Endodermal cell (in vitro differentiated cells): ENCODE measurements at regions not wholly inside any gene's neighbourhood (a gene's known extent, or its start where the extent isn't known, plus 50 kb on each side); places are given as distances from the start of the nearest gene placed in this dataset.
"Not testable (repeated sequence)": the region's sequence is repeated elsewhere in the genome, so short reads cannot be mapped to it uniquely, and the experiment has no call there.

Experiments used
- DNase-seq: peaks from one replicate; pipeline ENCODE4 v3.0.0-alpha.2; 2017
- H3K27ac ChIP-seq: 2 replicates; pipeline ENCODE4 v1.5.1; 2013; ENCODE audit warnings: mild to moderate bottlenecking, low read depth, low read length, moderate library complexity
- H3K27me3 ChIP-seq: 2 replicates; pipeline ENCODE4 v1.6.1; 2013; ENCODE audit warnings: mild to moderate bottlenecking, low read length, moderate library complexity; ENCODE audit not compliant: insufficient read depth, control insufficient read depth, poor library complexity, severe bottlenecking
- H3K36me3 ChIP-seq: 2 replicates; pipeline ENCODE4 v1.7.0; 2013; ENCODE audit warnings: mild to moderate bottlenecking, low read length, moderate library complexity; ENCODE audit not compliant: control insufficient read depth, insufficient read depth
- H3K4me1 ChIP-seq: one replicate; pipeline ENCODE4 v1.7.0; 2013; ENCODE audit warnings: low read length; ENCODE audit not compliant: control insufficient read depth, insufficient read depth
- H3K4me3 ChIP-seq: 2 replicates; pipeline ENCODE4 v1.5.1; 2013; ENCODE audit warnings: mild to moderate bottlenecking, low read length, moderate library complexity
- H3K9ac ChIP-seq: 2 replicates; pipeline ENCODE4 v1.6.1; 2013; ENCODE audit warnings: mild to moderate bottlenecking, low read length, moderate library complexity; ENCODE audit not compliant: poor library complexity, severe bottlenecking; ENCODE audit errors: extremely low read depth
- H3K9me3 ChIP-seq: 2 replicates; pipeline ENCODE4 v1.6.1; 2013; ENCODE audit warnings: mild to moderate bottlenecking, low read length, moderate library complexity; ENCODE audit not compliant: control insufficient read depth
- H3K27ac Mint-ChIP-seq: 2 replicates; pipeline ENCODE4 v1.8.0; 2020; ENCODE audit warnings: mixed read lengths
- H3K27me3 Mint-ChIP-seq: 2 replicates; pipeline ENCODE4 v1.8.0; 2021; ENCODE audit warnings: mild to moderate bottlenecking, mixed read lengths; ENCODE audit not compliant: insufficient read depth
- H3K36me3 Mint-ChIP-seq: 2 replicates; pipeline ENCODE4 v1.8.0; 2020; ENCODE audit warnings: low read depth, mixed read lengths
- H3K4me1 Mint-ChIP-seq: 2 replicates; pipeline ENCODE4 v1.8.0; 2020; ENCODE audit warnings: mixed read lengths
- H3K4me3 Mint-ChIP-seq: 2 replicates; pipeline ENCODE4 v1.8.0; 2020; ENCODE audit warnings: mild to moderate bottlenecking, moderate library complexity, mixed read lengths
- H3K9me3 Mint-ChIP-seq: 2 replicates; pipeline ENCODE4 v1.8.0; 2020; ENCODE audit warnings: mild to moderate bottlenecking, mixed read lengths
- WGBS, 2 experiments: methylation state at CpG; one replicate each; pipeline versions ENCODE4 v1.1.5 to v1.1.7; 2013; ENCODE audit warnings: missing lambda C conversion rate in 2 of 2, mixed read lengths in 1 of 2; ENCODE audit not compliant: insufficient coverage in 1 of 2, insufficient read length in 1 of 2; 5-methylcytosine and 5-hydroxymethylcytosine counted together
- TF ChIP-seq, protein P1 (sequence below): fragments of 200-600 bp; sonication (generic); conservative IDR thresholded peaks from 2 replicates; pipeline ENCODE4 v1.5.0; 2021; ENCODE audit warnings: antibody characterized with exemption, mild to moderate bottlenecking

DNA sequence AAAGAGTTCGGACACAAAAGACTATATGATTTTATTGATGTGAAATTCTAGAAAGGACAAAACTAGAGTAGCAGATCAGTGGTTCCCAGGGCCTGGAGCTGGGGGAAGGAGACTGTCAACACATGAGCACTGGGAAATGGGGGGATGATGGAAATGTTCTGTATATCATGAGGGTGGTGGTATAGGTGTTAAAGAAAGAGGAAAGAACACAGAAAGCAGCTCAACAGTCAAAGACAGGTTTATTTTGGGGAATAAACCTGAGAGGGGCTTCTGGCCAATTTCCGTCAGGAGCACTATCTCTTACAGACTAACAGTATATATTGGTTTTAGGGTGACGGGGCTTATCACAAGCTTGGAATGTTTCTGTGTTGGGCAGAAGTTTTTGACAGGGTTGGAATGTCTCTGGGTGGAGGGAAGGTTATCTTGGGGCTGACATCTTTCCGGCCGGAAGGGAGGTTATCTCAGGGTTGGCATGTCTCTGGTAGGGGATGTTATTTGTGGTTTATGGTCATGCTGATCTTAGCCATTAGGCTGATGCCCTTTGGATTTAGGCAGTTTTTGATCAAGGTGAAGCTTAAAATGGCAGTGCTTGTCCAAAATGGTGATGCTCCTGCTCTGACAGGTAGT lies 254.6 kb upstream of the NRP1 start:
- H3K4me1 ChIP-seq, result no peaks in the 10 kb centered on the region
- H3K36me3 Mint-ChIP-seq, result peaks cover 4% of the 10 kb centered on the region
- H3K9me3 ChIP-seq, result peaks cover 17% of the 10 kb centered on the region
- no peaks in the 10 kb centered on the region for H3K36me3 ChIP-seq
- WGBS, 2 experiments, result 92% methylated on average over 5 of the region's 5 CpGs; no CpG with 5 or more reads in 1 of the 2 experiments
- peaks cover 19% of the 10 kb centered on the region for H3K27me3 ChIP-seq
- H3K27me3 Mint-ChIP-seq, result peaks cover 17% of the 10 kb centered on the region
- no peak overlapping the region for H3K4me3 Mint-ChIP-seq
- H3K9ac ChIP-seq, result no peak overlapping the region
- H3K27ac Mint-ChIP-seq, result no peak overlapping the region
- DNase-seq, result no peak
- no peak overlapping the region for H3K27ac ChIP-seq
- TF ChIP-seq, protein P1, sequence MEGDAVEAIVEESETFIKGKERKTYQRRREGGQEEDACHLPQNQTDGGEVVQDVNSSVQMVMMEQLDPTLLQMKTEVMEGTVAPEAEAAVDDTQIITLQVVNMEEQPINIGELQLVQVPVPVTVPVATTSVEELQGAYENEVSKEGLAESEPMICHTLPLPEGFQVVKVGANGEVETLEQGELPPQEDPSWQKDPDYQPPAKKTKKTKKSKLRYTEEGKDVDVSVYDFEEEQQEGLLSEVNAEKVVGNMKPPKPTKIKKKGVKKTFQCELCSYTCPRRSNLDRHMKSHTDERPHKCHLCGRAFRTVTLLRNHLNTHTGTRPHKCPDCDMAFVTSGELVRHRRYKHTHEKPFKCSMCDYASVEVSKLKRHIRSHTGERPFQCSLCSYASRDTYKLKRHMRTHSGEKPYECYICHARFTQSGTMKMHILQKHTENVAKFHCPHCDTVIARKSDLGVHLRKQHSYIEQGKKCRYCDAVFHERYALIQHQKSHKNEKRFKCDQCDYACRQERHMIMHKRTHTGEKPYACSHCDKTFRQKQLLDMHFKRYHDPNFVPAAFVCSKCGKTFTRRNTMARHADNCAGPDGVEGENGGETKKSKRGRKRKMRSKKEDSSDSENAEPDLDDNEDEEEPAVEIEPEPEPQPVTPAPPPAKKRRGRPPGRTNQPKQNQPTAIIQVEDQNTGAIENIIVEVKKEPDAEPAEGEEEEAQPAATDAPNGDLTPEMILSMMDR, result no peak
- H3K4me1 Mint-ChIP-seq, result no peaks in the 10 kb centered on the region
- no peak overlapping the region for H3K4me3 ChIP-seq
- H3K9me3 Mint-ChIP-seq, result peaks cover 48% of the 10 kb centered on the region

DNA sequence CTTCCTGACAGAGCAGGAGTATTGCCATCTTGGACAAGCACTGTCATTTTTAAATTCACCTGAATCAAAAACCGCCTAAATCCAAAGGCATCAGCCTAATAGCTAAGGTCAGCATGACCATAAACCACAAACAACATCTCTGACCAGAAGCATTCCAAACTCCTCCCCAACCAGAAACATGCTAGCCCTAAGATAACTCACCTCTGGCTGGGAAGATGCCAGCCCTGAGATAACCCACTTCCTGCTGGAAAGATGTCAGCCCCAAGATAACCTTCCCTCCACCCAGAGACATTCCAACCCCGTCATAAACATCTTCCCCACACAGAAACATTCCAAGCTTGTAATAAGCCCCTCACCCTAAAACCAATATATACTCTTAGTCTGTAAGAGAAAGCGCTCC lies 250.1 kb upstream of the NRP1 start:
- H3K27me3 Mint-ChIP-seq, H3K4me3 Mint-ChIP-seq, H3K4me1 Mint-ChIP-seq, H3K27me3 ChIP-seq, H3K4me3 ChIP-seq, H3K4me1 ChIP-seq, H3K27ac ChIP-seq, DNase-seq, H3K36me3 ChIP-seq, H3K27ac Mint-ChIP-seq, H3K36me3 Mint-ChIP-seq, H3K9ac ChIP-seq: not testable (repeated sequence)
- H3K9me3 ChIP-seq, result peaks cover 17% of the 10 kb centered on the region
- H3K9me3 Mint-ChIP-seq, result peaks cover 43% of the 10 kb centered on the region
- WGBS, 2 experiments, result 77 to 78% methylated on average over 3 of the region's 3 CpGs

DNA sequence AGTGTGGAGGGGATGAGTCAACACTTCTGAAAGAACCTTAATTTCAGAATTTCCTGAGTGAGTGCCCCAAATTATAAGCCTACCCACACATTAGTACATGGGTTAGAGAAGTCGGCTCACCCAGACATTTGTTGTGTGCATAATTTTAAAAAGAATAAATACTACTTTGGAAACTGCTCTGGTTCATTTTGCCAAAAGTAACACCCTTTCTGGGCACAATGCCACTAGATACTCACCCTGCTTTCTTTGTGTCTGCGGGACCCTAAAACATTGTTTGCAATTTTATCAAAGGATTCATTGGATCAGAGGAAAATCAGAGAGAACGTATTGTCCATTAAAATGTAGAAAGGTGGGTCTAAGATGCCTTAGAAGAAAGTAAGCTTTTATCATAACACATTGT lies 245.5 kb upstream of the NRP1 start:
- no peak overlapping the region for H3K4me3 ChIP-seq

More for the DNA sequence above, 245.5 kb upstream of the NRP1 start:
- no peak overlapping the region for H3K27ac ChIP-seq
- no peaks in the 10 kb centered on the region for H3K4me1 ChIP-seq
- TF ChIP-seq, protein P1, result no peak
- Mint-ChIP-seq H3K36me3 (no peaks in the 10 kb centered on the region), H3K27ac (no peak overlapping the region), H3K27me3 (no peaks in the 10 kb centered on the region), H3K9me3 (peaks cover 10% of the 10 kb centered on the region), H3K4me3 (no peak overlapping the region), H3K4me1 (no peaks in the 10 kb centered on the region)
- DNase-seq, result no peak
- H3K27me3 ChIP-seq, result no peaks in the 10 kb centered on the region
- 93 to 100% methylated on average over 2 to 3 of the region's 3 CpGs for WGBS, 2 experiments
- no peaks in the 10 kb centered on the region for H3K36me3 ChIP-seq
- no peaks in the 10 kb centered on the region for H3K9me3 ChIP-seq
- no peak overlapping the region for H3K9ac ChIP-seq
